ENCODE measurements at regions not wholly inside any gene's neighbourhood (a gene's known extent, or its start where the extent isn't known, plus 50 kb on each side); places are given as distances from the start of the nearest gene placed in this dataset.
"Not testable (repeated sequence)": the region's sequence is repeated elsewhere in the genome, so short reads cannot be mapped to it uniquely, and the experiment has no call there.

DNA sequence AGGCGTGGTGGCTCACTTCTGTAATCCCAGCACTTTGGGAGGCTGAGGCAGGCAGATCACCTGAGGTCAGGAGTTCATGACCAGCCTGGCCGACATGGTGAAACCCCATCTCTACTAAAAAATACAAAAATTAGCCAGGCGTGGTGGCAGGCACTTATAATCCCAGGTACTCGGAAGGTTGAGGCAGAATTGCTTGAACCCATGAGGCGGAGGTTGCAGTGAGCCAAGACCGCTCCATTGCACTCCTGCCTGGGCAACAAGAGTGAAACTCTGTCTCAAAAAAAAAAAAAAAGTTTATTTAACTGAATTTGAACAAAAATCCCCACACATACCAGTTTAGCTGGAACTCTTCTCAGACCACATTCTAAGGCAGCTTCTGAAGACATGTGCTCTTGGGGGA lies 51.8 kb upstream of the HABP2 start:
- not testable (repeated sequence) for TF ChIP-seq TAF1 (IDR thresholded peaks at IDR 0.05; ENCODE audit: low read depth, low read length); PAX5 (IDR thresholded peaks at IDR 0.05; ENCODE audit: insufficient read depth, low read length, severe bottlenecking); POLR2A (IDR thresholded peaks at IDR 0.05; ENCODE audit: low read depth, low read length)

Measured in GM12891 (cell line).